Left lung (tissue), 4 donors: ENCODE measurements at regions not wholly inside any gene's neighbourhood (a gene's known extent, or its start where the extent isn't known, plus 50 kb on each side); places are given as distances from the start of the nearest gene placed in this dataset.

Source experiments
- ATAC-seq: fragments of 200-7000 bp; cut with Tn5 transposase; one replicate; pipeline ENCODE4 v1.9.1; 2020; ENCODE audit warnings: moderate library complexity
- DNase-seq, 4 donors: peaks; one replicate each; pipeline ENCODE4 v3.0.0-alpha.2; 2013 to 2020
- H3K27ac ChIP-seq, 2 donors: fragments of 200-600 bp; sonication (generic) in 1 of 2; one replicate each; pipeline versions ENCODE4 v1.5.0 to v1.8.0; 2020 to 2021
- H3K27me3 ChIP-seq, 2 donors: fragments of 200-600 bp; sonication (generic) in 1 of 2; one replicate each; pipeline versions ENCODE4 v1.5.0 to v1.8.0; 2020 to 2021
- H3K36me3 ChIP-seq, 2 donors: fragments of 200-600 bp; sonication (generic) in 1 of 2; one replicate each; pipeline versions ENCODE4 v1.5.0 to v1.8.0; 2020 to 2021
- H3K4me1 ChIP-seq, 2 donors: fragments of 200-600 bp; one replicate each; pipeline ENCODE4 v1.8.0; 2021
- H3K4me3 ChIP-seq, 2 donors: fragments of 200-600 bp; sonication (generic) in 1 of 2; one replicate each; pipeline versions ENCODE4 v1.5.0 to v1.8.0; 2020 to 2021; ENCODE audit warnings: mild to moderate bottlenecking in 1 of 2
- H3K9me3 ChIP-seq, 2 donors: fragments of 200-600 bp; sonication (generic) in 1 of 2; one replicate each; pipeline versions ENCODE4 v1.5.0 to v1.8.0; 2020 to 2021
- intact Hi-C, 2 donors: fragments of 100-400 bp; cut with DNase I; formaldehyde crosslinking; loops; one replicate each; pipeline versions ENCODE4 v1.11.2 to v1.14.2; 2022
- TF ChIP-seq, protein P1 (sequence below), 2 donors: fragments of 200-600 bp; sonication (generic) in 1 of 2; IDR thresholded peaks; one replicate each; pipeline versions ENCODE4 v1.5.0 to v1.8.0; 2021; ENCODE audit warnings: antibody characterized with exemption in 2 of 2
- donor health status: DM: no; HTN: yes; CAD: no.
- donor health status: DM: no; HTN: no; CAD: no.

DNA sequence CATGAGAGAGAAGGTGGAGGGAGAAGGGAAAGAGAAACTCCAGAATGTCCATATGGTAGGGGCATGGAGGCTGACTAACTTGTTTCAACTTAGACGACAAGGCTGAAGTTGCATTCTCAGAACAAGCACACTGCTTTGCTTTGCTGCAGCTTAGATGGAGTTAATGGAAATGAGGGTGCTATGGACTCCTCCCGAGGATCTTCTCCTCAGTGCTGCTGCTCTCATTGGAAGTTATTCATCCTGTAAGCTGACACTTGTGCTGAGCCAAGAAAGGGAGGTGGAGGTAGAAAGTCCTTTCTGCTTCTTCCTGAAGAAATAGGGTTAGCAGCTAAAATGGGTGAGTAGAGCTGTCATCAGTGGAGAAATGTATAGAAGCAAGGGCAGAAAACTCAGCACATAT is 215.3 kb downstream of the SEC16B start:
- Histone ChIP-seq H3K27me3 (no peaks in the 10 kb centered on the region), H3K9me3 (no peaks in the 10 kb centered on the region), H3K36me3 (no peaks in the 10 kb centered on the region), H3K4me1 (no peaks in the 10 kb centered on the region), H3K4me3 (no peak overlapping the region), H3K27ac (no peak overlapping the region)
- intact Hi-C loops, result no loop called here
- TF ChIP-seq, protein P1, sequence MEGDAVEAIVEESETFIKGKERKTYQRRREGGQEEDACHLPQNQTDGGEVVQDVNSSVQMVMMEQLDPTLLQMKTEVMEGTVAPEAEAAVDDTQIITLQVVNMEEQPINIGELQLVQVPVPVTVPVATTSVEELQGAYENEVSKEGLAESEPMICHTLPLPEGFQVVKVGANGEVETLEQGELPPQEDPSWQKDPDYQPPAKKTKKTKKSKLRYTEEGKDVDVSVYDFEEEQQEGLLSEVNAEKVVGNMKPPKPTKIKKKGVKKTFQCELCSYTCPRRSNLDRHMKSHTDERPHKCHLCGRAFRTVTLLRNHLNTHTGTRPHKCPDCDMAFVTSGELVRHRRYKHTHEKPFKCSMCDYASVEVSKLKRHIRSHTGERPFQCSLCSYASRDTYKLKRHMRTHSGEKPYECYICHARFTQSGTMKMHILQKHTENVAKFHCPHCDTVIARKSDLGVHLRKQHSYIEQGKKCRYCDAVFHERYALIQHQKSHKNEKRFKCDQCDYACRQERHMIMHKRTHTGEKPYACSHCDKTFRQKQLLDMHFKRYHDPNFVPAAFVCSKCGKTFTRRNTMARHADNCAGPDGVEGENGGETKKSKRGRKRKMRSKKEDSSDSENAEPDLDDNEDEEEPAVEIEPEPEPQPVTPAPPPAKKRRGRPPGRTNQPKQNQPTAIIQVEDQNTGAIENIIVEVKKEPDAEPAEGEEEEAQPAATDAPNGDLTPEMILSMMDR (IDR thresholded peaks at IDR 0.05), result no peak
- ATAC-seq (no peak), DNase-seq (no peak)

DNA sequence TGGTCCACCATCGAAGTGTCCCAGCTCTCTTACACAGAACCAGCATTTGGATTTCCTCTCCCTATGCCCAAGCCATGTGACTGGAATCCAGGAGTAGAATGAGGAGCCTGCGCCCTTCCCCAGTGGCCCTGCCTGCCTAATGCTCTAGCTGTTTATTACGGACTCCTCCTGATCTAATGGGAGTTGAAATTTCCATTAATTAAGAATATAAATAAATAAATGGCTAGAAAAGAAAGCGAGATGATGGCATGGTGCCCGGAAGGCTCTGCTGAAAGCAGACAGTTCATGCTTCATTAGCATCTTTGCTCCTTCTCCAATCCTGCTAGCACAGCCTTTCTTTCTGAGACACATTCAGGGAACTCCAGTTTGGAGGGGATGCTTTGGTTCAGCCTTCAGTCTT is 216.2 kb downstream of the SEC16B start:
- ATAC-seq (no peak), DNase-seq (no peak)
- Histone ChIP-seq H3K9me3 (no peaks in the 10 kb centered on the region), H3K4me1 (no peaks in the 10 kb centered on the region), H3K4me3 (no peak overlapping the region), H3K27ac (no peak overlapping the region), H3K27me3 (no peaks in the 10 kb centered on the region), H3K36me3 (no peaks in the 10 kb centered on the region)
- intact Hi-C loops, result no loop called here
- TF ChIP-seq, protein P1 (IDR thresholded peaks at IDR 0.05), result no peak

DNA sequence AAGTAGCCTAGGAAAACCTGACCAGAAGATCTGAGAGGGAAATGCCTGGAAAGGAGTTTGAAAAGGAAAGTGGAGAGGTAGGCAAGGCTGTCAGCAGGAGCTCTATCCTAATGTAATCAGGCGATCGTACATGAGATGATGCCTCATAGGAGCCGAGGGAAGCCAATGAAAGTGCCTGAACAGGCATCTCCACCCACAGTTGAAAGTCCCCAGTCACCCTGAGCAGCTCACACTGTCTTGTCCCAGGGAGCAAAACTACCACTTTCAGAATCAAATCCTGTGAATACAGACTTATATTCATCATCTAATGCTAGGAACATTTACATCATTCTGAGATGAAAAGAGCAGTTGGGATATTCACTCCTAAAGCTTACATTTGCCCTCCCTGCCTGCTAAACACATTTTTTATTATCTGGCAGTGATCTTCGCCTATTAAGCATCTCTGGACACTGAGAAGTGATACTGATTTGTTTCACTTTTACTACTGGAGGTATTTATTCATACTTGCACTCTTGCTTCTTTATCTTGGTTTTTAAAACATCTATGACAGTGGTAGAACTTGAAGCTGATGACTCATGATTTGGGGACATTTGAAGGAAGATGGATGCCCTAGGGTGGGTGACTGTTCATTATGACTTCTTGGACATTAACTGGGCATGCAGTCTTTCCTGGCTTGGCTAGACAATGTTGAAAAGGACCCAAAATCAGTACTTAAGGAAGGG is 221.6 kb downstream of the SEC16B start:
- Histone ChIP-seq H3K36me3 (no peaks in the 10 kb centered on the region), H3K4me3 (no peak overlapping the region), H3K27me3 (no peaks in the 10 kb centered on the region), H3K27ac (no peak overlapping the region), H3K4me1 (no peaks in the 10 kb centered on the region), H3K9me3 (no peaks in the 10 kb centered on the region)
- DNase-seq, result no peak
- TF ChIP-seq, protein P1 (IDR thresholded peaks at IDR 0.05), result no peak
- no peak for ATAC-seq
- intact Hi-C loops, result no loop called here

DNA sequence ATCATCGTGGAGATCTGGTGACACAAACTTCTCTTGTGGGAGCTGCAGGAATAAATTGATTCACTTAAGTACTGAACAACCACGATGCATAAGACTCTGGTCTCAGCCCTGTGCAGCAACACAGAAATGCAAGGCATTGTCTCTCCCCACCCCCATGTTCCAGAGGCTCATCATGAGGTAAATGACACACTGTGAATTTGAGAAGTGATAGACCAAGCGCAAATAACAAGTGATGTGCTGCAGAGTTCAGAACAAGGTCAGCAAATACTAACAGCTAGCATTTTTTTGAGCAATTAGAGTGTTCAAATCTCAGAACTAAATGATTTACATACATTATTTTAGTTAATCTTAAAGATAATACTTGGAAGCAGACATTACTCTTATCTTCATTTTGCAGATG is 223.7 kb downstream of the SEC16B start:
- Histone ChIP-seq H3K36me3 (no peaks in the 10 kb centered on the region), H3K27ac (no peak overlapping the region), H3K4me1 (no peaks in the 10 kb centered on the region), H3K27me3 (no peaks in the 10 kb centered on the region), H3K9me3 (no peaks in the 10 kb centered on the region), H3K4me3 (no peak overlapping the region)
- ATAC-seq (no peak), DNase-seq (no peak)
- intact Hi-C loops, result no loop called here
- TF ChIP-seq, protein P1 (IDR thresholded peaks at IDR 0.05), result no peak

DNA sequence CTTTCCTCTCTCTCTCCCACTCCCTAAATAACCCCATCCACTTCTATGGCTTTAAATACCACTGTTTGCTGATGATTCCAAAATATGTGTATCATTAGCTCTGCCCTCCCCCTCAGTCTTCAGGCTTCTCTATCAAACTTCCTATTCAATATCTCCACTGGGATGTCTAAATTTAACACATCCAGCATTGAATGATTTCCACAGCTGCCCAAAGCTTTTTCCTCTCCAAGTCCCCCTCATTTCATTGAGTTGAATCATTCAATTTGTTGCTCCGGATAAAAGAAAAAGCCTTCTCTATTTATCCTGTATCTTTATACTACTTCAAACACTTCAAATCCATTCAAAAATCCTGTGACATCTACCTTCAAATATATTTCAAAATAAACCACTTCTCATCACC is 225.0 kb downstream of the SEC16B start:
- H3K27ac ChIP-seq, result no peak overlapping the region
- DNase-seq (no peak), ATAC-seq (no peak)
- no peaks in the 10 kb centered on the region for H3K36me3 ChIP-seq
- no peak overlapping the region for H3K4me3 ChIP-seq
- no peaks in the 10 kb centered on the region for H3K9me3 ChIP-seq
- intact Hi-C loops, result no loop called here
- no peaks in the 10 kb centered on the region for H3K27me3 ChIP-seq
- TF ChIP-seq, protein P1 (IDR thresholded peaks at IDR 0.05), result no peak
- no peaks in the 10 kb centered on the region for H3K4me1 ChIP-seq
